ENCODE measurements at regions not wholly inside any gene's neighbourhood (a gene's known extent, or its start where the extent isn't known, plus 50 kb on each side); places are given as distances from the start of the nearest gene placed in this dataset.

DNA sequence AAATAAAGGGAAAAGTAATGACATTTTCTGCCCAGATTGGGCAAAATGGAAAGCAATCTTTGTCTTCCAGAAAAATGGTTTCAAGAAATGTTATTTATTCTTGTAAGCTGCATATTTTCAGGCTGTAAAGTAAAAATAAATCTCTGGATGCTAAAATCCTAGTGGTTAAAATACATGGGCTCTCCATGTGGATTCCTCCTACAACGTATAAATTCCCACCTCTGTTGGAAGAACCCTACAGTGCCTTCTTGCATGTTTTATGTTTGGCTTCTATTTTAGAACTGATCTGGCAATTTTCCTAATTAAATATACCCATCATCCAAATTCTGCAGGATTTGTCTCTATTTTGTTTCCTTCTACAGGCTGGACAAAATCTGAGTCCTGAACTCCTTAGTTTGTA is 528.9 kb downstream of the COL12A1 start:
- TF ChIP-seq, protein P1, sequence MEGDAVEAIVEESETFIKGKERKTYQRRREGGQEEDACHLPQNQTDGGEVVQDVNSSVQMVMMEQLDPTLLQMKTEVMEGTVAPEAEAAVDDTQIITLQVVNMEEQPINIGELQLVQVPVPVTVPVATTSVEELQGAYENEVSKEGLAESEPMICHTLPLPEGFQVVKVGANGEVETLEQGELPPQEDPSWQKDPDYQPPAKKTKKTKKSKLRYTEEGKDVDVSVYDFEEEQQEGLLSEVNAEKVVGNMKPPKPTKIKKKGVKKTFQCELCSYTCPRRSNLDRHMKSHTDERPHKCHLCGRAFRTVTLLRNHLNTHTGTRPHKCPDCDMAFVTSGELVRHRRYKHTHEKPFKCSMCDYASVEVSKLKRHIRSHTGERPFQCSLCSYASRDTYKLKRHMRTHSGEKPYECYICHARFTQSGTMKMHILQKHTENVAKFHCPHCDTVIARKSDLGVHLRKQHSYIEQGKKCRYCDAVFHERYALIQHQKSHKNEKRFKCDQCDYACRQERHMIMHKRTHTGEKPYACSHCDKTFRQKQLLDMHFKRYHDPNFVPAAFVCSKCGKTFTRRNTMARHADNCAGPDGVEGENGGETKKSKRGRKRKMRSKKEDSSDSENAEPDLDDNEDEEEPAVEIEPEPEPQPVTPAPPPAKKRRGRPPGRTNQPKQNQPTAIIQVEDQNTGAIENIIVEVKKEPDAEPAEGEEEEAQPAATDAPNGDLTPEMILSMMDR (conservative IDR thresholded peaks at IDR 0.05; ENCODE audit: control insufficient read depth, insufficient read depth, low read depth, low read length) = no peak
- no peak overlapping the region for H3K4me3 ChIP-seq (ENCODE audit: control insufficient read depth, low read depth, low read length)
- DNase-seq (ENCODE audit: low read depth) = no peak

DNA sequence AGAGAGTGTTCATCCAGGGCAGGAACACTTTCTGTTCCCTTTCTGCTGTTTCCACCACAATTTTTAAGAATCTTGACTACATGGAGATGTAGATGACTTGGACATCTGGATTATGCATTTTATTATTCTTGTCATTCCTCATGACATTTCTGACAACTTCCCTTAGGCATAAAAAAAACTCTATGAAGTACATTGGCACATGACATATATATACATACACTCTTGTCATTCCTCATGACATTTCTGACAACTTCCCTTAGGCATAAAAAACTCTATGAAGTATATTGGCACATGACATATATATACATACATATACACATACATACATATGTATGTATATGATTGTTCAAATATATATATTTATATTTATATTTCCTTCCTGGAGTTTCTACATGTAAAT is 531.5 kb downstream of the COL12A1 start:
- no peak overlapping the region for H3K4me3 ChIP-seq (ENCODE audit: control insufficient read depth, low read depth, low read length)
- DNase-seq (ENCODE audit: low read depth) = no peak
- TF ChIP-seq, protein P1 (conservative IDR thresholded peaks at IDR 0.05; ENCODE audit: control insufficient read depth, insufficient read depth, low read depth, low read length) = no peak

DNA sequence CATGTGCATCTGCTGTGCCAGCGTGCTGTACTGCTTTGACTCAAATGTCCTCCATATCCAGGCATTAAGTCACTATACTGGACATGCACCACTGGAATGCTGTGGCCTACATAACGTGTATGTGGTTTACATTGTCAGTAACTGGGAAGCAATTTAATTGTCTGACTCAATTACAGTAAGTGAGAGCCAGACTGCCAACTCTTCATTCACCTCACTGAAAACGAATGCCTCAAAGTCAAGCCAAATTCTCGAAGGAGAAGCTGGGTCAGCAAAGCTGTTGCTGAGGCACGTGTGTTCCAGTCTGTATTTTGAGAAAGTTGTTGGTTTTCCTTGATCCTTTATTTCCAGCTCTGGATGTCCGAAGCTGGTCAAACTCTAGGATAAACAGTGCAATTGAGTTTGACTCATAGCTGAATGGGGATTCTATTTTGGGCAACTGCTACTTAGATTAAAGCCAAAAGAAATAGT is 534.3 kb downstream of the COL12A1 start:
- DNase-seq (ENCODE audit: low read depth) = peak; percentile 96
- TF ChIP-seq, protein P1 (conservative IDR thresholded peaks at IDR 0.05; ENCODE audit: control insufficient read depth, insufficient read depth, low read depth, low read length) = no peak
- no peak overlapping the region for H3K4me3 ChIP-seq (ENCODE audit: control insufficient read depth, low read depth, low read length)

DNA sequence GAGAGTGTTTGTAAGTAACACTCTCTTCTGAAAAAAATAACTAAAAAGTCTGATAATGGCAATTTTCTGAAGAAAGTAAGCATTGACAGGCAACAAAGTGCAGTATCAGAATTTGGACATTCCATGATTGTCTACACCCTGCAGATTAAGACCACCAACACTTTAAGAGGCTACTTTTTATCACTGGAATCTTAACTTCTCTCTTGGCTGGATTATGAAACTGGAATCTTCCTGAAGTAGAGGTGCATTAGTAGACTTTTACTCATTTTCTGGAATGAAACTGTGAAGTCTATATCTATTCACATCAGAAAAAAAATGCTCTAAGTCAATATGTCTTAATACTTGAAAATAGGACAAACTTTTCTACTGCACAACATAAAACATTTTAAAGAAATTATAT is 547.5 kb downstream of the COL12A1 start:
- TF ChIP-seq, protein P1 (conservative IDR thresholded peaks at IDR 0.05; ENCODE audit: control insufficient read depth, insufficient read depth, low read depth, low read length) = no peak
- H3K4me3 ChIP-seq (ENCODE audit: control insufficient read depth, low read depth, low read length) = no peak overlapping the region
- DNase-seq (ENCODE audit: low read depth) = no peak

DNA sequence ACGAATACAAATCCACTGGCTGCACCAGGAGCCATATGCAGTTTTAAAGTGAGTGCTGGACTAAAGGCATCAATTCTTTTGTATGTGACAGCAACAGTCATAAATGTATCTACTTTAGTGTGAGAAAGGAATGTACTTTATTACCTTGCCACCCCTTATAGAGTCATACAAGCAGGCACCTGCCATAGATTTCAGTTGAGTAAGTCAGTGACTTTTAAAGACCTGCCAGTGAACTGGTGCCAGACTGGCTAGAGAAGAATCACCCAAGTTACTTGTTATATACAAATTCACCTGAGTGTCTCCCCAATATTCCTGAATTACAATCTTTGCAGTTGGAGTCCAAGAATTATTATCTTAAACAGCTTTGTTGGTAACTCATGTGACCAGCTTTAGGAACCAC is 547.9 kb downstream of the COL12A1 start:
- H3K4me3 ChIP-seq (ENCODE audit: control insufficient read depth, low read depth, low read length) = no peak overlapping the region
- no peak for DNase-seq (ENCODE audit: low read depth)
- TF ChIP-seq, protein P1 (conservative IDR thresholded peaks at IDR 0.05; ENCODE audit: control insufficient read depth, insufficient read depth, low read depth, low read length) = no peak

DNA sequence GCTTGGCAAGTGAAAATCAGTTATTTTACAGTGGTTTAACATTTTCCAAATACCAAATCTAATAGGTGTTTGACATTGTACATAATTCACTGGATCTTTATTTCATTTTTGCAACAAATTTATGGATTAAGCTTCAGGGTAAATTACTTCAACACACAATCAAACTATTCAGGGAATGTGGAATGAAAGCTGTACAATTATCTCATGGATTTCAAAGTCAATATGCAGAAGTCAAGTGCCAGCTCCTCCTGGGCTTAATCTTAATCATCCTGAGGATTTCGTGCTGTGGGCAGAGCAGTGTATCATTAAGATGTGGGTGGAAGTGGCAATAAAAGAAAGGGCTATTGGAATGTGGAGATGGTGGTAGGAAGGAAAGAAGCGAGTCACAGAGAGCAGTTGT is 548.8 kb downstream of the COL12A1 start:
- TF ChIP-seq, protein P1 (conservative IDR thresholded peaks at IDR 0.05; ENCODE audit: control insufficient read depth, insufficient read depth, low read depth, low read length) = no peak
- DNase-seq (ENCODE audit: low read depth) = no peak
- no peak overlapping the region for H3K4me3 ChIP-seq (ENCODE audit: control insufficient read depth, low read depth, low read length)

DNA sequence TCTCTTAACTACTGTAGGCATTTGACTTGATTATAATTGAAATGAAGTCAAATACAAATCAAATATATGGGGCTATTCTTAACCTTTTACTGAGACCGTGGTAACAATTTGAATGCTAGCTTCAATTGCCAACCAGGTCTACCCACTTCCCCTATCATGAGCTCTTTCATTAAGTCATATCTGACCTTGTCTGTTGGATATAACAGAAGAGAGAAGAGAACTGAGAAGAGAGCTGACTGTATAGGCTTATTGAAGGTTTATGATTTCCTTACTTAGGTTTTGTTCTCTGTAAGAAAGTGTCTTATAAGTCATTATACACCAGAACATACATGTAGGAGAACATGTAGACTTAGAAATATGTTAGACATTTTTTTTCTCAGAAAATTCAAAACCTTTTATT is 549.4 kb downstream of the COL12A1 start:
- TF ChIP-seq, protein P1 (conservative IDR thresholded peaks at IDR 0.05; ENCODE audit: control insufficient read depth, insufficient read depth, low read depth, low read length) = no peak
- no peak for DNase-seq (ENCODE audit: low read depth)
- H3K4me3 ChIP-seq (ENCODE audit: control insufficient read depth, low read depth, low read length) = no peak overlapping the region

Measured in fibroblast of mammary gland (primary cell).